Thyroid gland (tissue), 4 donors: ENCODE measurements at regions not wholly inside any gene's neighbourhood (a gene's known extent, or its start where the extent isn't known, plus 50 kb on each side); places are given as distances from the start of the nearest gene placed in this dataset.

Source experiments
- DNase-seq, 2 donors: peaks; one replicate each; pipeline ENCODE4 v3.0.0-alpha.2; 2019
- H3K27ac ChIP-seq, 3 donors: fragments of 200-600 bp; sonication (generic); 1 replicate in 2 of 3; 2 replicates in 1 of 3; pipeline ENCODE4 v1.5.1; 2016 to 2019; ENCODE audit warnings: mild to moderate bottlenecking in 1 of 3, moderate library complexity in 1 of 3
- H3K27me3 ChIP-seq: fragments of 200-600 bp; sonication (generic); one replicate; pipeline ENCODE4 v1.5.1; 2019
- H3K36me3 ChIP-seq, 2 donors: fragments of 200-600 bp; sonication (generic); one replicate each; pipeline ENCODE4 v1.5.1; 2016 to 2019
- H3K4me1 ChIP-seq, 2 donors: fragments of 200-600 bp; sonication (generic); one replicate each; pipeline ENCODE4 v1.5.1; 2017 to 2019
- H3K4me3 ChIP-seq, 3 donors: fragments of 200-600 bp; sonication (generic); replicated peaks in 1 of 3; 1 replicate in 2 of 3; 2 replicates in 1 of 3; pipeline ENCODE4 v1.5.1; 2016; ENCODE audit warnings: mild to moderate bottlenecking in 1 of 3
- H3K9me3 ChIP-seq: fragments of 200-600 bp; sonication (generic); one replicate; pipeline ENCODE4 v1.5.1; 2017
- POLR2A ChIP-seq, 2 donors: fragments of 450-650 bp; IDR thresholded peaks; one replicate each; pipeline ENCODE4 v1.6.1; 2017; ENCODE audit warnings: antibody characterized with exemption in 2 of 2, mild to moderate bottlenecking in 2 of 2, moderate library complexity in 1 of 2
- WGBS, 2 donors: methylation state at CpG; one replicate each; pipeline ENCODE4 v1.1.5; 2017; 5-methylcytosine and 5-hydroxymethylcytosine counted together
- intact Hi-C: fragments of 100-400 bp; cut with DNase I; formaldehyde crosslinking; loops from one replicate; pipeline ENCODE4 v1.15.1; 2023
- TF ChIP-seq, protein P1 (sequence below), 6 experiments: fragments of 200-600 bp in 3 of 6; fragments of 450-650 bp in 3 of 6; sonication (generic) in 3 of 6; IDR thresholded peaks; one replicate each; pipeline ENCODE4 v1.5.1; 2016 to 2019; ENCODE audit warnings: antibody characterized with exemption in 6 of 6, mild to moderate bottlenecking in 2 of 6, inconsistent platforms in 1 of 6, moderate library complexity in 1 of 6

GRCh38 chr11:115889712-115890111, 385.5 kb upstream of the CADM1 start:
- Histone ChIP-seq H3K4me3 (no peak overlapping the region), H3K9me3 (no peaks in the 10 kb centered on the region), H3K36me3 (no peaks in the 10 kb centered on the region), H3K4me1 (no peaks in the 10 kb centered on the region), H3K27ac (no peak overlapping the region), H3K27me3 (no peaks in the 10 kb centered on the region)
- DNase-seq = no peak
- WGBS, 2 donors = 60 to 67% methylated on average over 6 of the region's 6 CpGs
- no peak for TF ChIP-seq POLR2A (IDR thresholded peaks at IDR 0.05)
- TF ChIP-seq, protein P1, sequence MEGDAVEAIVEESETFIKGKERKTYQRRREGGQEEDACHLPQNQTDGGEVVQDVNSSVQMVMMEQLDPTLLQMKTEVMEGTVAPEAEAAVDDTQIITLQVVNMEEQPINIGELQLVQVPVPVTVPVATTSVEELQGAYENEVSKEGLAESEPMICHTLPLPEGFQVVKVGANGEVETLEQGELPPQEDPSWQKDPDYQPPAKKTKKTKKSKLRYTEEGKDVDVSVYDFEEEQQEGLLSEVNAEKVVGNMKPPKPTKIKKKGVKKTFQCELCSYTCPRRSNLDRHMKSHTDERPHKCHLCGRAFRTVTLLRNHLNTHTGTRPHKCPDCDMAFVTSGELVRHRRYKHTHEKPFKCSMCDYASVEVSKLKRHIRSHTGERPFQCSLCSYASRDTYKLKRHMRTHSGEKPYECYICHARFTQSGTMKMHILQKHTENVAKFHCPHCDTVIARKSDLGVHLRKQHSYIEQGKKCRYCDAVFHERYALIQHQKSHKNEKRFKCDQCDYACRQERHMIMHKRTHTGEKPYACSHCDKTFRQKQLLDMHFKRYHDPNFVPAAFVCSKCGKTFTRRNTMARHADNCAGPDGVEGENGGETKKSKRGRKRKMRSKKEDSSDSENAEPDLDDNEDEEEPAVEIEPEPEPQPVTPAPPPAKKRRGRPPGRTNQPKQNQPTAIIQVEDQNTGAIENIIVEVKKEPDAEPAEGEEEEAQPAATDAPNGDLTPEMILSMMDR (IDR thresholded peaks at IDR 0.05) = no peak
- intact Hi-C loops = no loop called here

- Histone ChIP-seq H3K9me3 (no peaks in the 10 kb centered on the region), H3K27me3 (no peaks in the 10 kb centered on the region), H3K36me3 (no peaks in the 10 kb centered on the region), H3K4me3 (no peak overlapping the region), H3K27ac (no peak overlapping the region), H3K4me1 (no peaks in the 10 kb centered on the region)
- WGBS, 2 donors = 86 to 90% methylated on average over 8 of the region's 8 CpGs
- intact Hi-C loops = no loop called here
- no peak for TF ChIP-seq POLR2A (IDR thresholded peaks at IDR 0.05)
- TF ChIP-seq, protein P1 (IDR thresholded peaks at IDR 0.05) = no peak
- DNase-seq = no peak
These were observed 383.5 kb upstream of the CADM1 start for GRCh38 chr11:115887727-115888126.

GRCh38 chr11:115887316-115887715, 383.1 kb upstream of the CADM1 start:
- Histone ChIP-seq H3K36me3 (no peaks in the 10 kb centered on the region), H3K9me3 (no peaks in the 10 kb centered on the region), H3K4me3 (no peak overlapping the region), H3K27ac (no peak overlapping the region), H3K4me1 (no peaks in the 10 kb centered on the region), H3K27me3 (no peaks in the 10 kb centered on the region)
- WGBS, 2 donors = 85 to 86% methylated on average over 13 of the region's 13 CpGs
- DNase-seq = no peak
- TF ChIP-seq, protein P1 (IDR thresholded peaks at IDR 0.05) = no peak
- TF ChIP-seq POLR2A (IDR thresholded peaks at IDR 0.05) = no peak
- intact Hi-C loops = no loop called here

- Histone ChIP-seq H3K27me3 (no peaks in the 10 kb centered on the region), H3K36me3 (no peaks in the 10 kb centered on the region), H3K4me3 (no peak overlapping the region), H3K4me1 (no peaks in the 10 kb centered on the region), H3K27ac (no peak overlapping the region), H3K9me3 (no peaks in the 10 kb centered on the region)
- WGBS, 2 donors = 61 to 67% methylated on average over 5 of the region's 5 CpGs
- no peak for DNase-seq
- TF ChIP-seq POLR2A (IDR thresholded peaks at IDR 0.05) = no peak
- TF ChIP-seq, protein P1 (IDR thresholded peaks at IDR 0.05) = no peak
- intact Hi-C loops = no loop called here
These were observed 382.2 kb upstream of the CADM1 start for GRCh38 chr11:115886422-115886733.

DNA sequence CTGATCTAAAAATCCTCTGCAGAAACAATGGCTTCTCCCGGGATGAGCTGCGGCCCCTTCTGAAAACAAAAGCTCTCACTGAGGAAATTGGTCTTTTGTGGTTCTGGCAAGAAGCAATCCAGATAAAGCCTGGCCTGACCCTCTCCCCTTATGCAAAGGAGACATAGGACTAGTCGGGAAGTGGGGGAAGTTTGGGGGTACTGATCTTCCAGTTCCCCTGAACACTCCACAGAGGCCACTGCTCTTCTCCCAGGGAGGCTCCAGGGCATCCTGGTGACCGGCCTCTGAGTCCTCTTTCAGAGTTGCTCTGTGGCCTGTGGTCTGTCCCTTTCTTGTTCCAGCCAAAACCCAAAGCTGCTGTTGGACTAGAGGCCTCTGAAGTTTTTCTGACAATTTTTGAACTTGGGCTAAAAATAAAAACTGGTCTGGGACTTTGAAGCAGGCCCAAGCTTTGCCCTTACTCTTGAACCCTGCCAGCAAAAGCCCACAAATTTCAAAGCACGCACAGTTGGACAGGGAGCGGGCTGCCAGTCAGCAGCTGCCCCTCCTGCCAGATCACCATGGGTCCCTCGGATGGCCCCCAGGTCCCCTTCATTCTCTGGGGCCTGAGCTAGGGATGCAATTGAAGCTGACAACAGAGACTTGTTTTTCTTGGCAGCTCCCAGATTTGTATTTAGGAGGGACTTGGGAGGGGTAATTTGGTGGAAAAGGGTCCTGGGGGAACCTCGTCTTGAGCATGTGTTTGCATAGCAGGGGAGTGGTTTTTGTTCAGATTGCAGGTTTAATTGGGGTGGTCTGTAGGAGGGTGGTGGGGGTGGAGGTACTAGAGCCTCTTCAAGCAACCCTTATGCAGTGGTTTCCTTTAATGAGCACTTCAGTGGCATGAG, 381.6 kb upstream of the CADM1 start:
- no peak overlapping the region for H3K27ac ChIP-seq
- H3K27me3 ChIP-seq = no peaks in the 10 kb centered on the region
- TF ChIP-seq, protein P1 (IDR thresholded peaks at IDR 0.05) = no peak
- TF ChIP-seq POLR2A (IDR thresholded peaks at IDR 0.05) = no peak
- no peak for DNase-seq
- no peaks in the 10 kb centered on the region for H3K9me3 ChIP-seq
- H3K36me3 ChIP-seq = no peaks in the 10 kb centered on the region
- H3K4me1 ChIP-seq = no peaks in the 10 kb centered on the region
- intact Hi-C loops = no loop called here
- H3K4me3 ChIP-seq = no peak overlapping the region
- 64 to 78% methylated on average over 8 of the region's 8 CpGs for WGBS, 2 donors
